GM18502 (cell line): ENCODE measurements at regions not wholly inside any gene's neighbourhood (a gene's known extent, or its start where the extent isn't known, plus 50 kb on each side); places are given as distances from the start of the nearest gene placed in this dataset.

Experiments
- ATAC-seq: cut with Tn5 transposase; IDR thresholded peaks from one replicate; pipeline ENCODE4 v1.9.1; 2021; ENCODE audit warnings: mild to moderate bottlenecking; ENCODE audit not compliant: unreplicated experiment, poor library complexity

GRCh38 chr20:61168605-61169004, 83.5 kb upstream of the CDH4 start:
- no peak for ATAC-seq

GRCh38 chr20:61169874-61170273, 82.2 kb upstream of the CDH4 start:
- ATAC-seq, result no peak

DNA sequence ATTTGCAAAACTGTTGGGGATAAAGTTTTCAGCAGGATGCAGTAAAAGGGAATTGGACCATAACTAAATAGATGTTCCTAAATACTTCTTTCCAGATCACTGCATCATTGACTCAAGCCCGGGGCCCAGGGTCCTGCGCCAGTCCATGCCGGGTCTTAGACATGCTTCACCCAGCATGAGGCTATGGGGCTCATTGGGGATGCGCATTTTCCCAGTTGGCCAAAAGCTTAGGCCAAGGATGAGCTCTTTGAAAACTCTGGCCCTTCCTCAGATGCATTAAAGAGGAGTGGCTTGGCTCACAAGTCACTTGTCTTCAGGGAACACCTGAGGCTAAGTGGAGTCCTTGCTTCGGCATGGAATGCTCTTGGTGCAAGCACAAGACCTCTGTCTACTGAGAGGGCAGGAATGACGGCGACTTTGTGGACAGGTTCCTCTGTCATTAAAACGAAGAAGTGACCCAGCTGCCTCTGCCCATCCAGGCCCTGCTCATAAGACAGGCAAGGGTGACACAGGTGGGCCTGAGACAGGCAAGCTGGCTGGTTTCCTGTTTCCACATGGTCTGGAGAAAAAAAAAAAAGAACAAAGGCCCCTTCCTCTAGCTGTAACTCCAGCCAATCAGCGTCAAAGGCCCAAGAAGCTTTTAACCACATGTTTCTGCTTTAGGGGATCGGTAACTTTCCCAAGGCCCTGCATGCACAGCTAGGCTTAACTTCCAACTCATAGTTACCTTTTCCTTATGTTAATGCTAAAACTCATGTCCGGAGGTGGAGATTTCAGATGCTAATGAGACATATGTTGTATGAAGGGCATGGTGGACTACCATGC, 81.4 kb upstream of the CDH4 start:
- ATAC-seq, result no peak

DNA sequence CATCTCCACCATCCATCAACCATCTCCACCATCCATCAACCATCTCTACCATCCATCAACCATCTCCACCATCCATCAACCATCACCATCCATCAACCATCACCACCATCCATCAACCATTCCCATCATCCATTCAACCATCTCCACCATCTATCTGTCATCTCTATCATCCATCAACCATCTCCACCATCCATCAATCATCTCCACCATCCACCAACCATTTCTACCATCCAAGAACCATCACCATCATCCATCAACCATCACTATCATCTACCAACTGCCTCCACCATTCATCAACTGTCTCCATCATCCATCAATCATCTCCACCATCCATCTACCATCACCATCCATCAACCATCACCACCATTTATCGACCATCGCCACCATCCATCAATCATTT, 78.8 kb upstream of the CDH4 start:
- no peak for ATAC-seq

GRCh38 chr20:61173961-61174725, 77.9 kb upstream of the CDH4 start:
- no peak for ATAC-seq

DNA sequence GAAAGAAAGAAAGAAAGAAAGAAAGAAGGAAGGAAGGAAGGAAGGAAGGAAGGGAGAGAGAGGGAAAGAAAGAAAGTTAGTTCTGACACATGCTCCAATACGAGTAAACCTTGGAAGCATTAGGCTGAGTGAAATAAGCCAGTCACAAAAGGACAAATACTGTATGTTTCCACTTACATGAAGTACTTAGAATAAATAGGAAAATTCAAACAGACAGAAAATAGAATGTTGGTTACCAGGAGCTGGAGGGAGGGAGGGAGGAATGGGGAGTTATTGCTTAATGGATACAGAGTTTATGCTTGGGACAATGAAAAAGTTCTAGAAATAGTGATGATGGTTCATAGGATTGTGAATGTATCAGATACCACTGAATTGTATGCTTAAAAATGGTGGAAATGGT, 75.2 kb upstream of the CDH4 start:
- ATAC-seq, result no peak

DNA sequence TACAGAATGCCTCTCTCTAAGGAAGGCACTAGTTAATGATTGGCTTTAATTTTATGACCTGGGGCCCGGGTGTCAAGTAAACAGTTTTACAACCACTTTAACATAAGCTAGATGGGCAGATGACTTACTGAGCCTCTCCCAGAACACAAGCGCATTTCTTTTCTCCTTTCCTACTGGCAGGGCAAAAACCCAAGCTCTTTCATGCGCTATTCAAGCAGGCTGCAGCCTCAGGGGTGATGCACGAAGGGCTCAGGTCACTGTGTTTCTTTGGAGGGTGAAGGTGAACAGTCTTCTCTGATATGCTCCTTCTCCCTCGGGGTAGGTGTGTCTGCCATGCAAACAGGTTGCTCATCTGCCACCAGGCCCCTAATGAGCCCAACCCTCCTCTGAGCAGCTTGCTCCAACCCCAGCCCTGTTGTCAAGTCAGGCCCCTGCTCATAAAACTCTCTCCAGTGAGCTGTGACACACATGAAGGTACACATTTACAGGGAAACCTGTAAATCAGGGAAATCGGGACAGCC, 73.5 kb upstream of the CDH4 start:
- ATAC-seq, result no peak

- no peak for ATAC-seq
Measured at GRCh38 chr20:61184194-61184593, 67.9 kb upstream of the CDH4 start.

GRCh38 chr20:61185181-61185580, 66.9 kb upstream of the CDH4 start:
- no peak for ATAC-seq

DNA sequence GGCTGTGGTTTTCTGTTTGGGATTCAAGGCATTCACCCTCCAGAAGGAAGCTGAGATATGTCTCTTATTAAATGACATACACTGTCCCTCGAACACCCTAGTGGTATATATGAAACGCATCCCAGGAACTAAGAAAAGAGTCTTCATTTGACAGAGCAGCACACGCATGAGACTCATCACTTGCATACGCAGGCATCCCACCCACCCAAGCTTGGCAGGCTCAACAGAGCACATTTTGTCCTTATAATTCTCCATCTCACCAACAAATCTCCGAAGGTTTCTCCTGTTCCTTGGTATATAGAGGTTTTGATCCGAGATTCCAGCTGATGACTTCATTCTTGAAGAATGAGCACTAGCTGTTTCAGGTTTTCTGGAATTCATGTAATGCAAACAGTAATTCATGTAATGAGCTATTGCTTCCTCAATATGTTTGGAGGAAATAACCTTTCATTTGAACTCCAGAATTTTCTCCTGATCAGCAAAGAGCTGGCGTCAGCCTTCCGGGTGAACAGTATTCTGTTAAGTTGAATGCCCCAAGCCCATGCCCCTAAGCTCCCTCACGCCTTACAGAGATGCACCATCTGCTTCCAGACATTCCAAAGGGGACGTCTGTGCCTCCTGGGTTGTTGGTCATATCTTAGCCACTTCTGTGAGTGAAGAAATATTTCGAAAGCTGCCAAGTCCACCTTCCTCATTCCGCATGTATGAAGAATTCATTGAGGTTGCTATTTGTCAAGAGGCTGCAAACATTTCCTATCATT, 66.0 kb upstream of the CDH4 start:
- no peak for ATAC-seq

- no peak for ATAC-seq
Measured at GRCh38 chr20:61186771-61187472, 65.1 kb upstream of the CDH4 start.

DNA sequence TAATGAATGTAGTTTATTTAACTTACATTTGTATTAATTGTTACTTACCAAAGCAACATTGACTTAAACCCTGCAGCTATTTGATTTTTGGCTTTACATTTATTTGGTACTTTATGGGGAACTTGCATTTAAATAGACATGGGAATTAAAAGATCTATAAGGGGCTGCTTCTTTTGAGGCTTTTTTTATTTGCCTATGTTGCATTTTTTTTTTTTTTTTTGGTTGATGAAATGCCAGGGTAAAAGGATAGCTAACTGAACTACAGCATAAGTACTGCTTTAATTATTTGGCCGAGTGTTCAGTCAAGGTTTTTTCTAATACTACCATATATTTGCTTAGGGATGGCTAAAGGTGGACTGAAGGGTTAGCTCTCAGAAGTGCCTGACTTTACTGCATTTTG, 62.5 kb upstream of the CDH4 start:
- ATAC-seq, result no peak

DNA sequence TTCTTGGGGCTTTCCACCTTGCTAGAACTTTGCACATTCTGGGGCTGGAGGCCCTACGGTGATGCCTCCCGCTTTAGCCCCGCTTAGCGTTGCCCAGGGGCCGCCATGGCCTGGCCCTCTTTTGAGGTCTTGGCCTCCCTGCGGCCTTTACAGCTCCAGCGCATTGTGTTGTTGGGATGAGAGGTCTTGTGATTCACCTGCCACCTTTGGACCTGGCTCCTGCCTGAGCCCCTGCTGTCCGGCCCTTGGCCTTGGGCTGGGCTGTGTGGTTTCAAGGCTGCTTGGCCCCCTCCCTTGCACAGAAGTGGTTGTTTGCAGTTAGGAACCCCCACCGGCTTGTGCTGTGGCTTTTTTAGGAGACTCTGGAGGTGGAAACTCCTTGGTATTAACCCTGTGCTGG, 61.0 kb upstream of the CDH4 start:
- no peak for ATAC-seq

- ATAC-seq, result no peak
Measured at GRCh38 chr20:61192337-61192950, 59.6 kb upstream of the CDH4 start.

DNA sequence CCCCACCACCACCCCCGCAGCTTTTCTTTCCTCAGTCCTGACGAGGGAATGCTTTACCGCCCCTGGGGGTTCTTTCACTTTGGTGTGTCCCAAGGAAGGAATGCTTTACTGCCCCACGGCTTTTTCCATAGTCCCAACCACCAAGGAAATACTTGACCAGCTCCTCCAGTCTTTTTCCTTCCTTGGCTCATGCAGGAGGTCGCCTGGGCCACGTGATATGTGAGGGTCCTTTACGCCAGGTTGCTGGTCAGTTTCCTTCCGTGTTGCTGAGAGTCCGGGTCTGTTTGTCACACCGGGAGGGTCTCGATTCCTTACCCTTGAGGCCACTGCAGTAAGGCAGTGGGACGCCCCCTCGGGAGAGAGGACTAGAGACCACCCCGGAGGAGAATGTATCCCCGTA, 58.9 kb upstream of the CDH4 start:
- ATAC-seq, result no peak
